HEK293T (cell line): ENCODE measurements at regions not wholly inside any gene's neighbourhood (a gene's known extent, or its start where the extent isn't known, plus 50 kb on each side); places are given as distances from the start of the nearest gene placed in this dataset.

Experiments
- CTCF ChIA-PET: fragments of 350-600 bp; formaldehyde crosslinking; extraction: SDS; loops from one replicate; lab custom pipeline; 2021; ENCODE audit warnings: antibody characterized with exemption, inconsistent platforms; lab: Yijun Ruan, JAX
- POLR2A ChIA-PET: fragments of 350-600 bp; formaldehyde crosslinking; extraction: SDS; loops from one replicate; lab custom pipeline; 2020; ENCODE audit warnings: antibody characterized with exemption, inconsistent platforms; lab: Yijun Ruan, JAX
- DNase-seq: peaks from one replicate; pipeline ENCODE4 v3.0.0; 2012; ENCODE audit warnings: mixed read lengths; ENCODE audit errors: extremely low spot score
- ARNT ChIP-seq: fragments of 450-650 bp; IDR thresholded peaks from 2 replicates; pipeline ENCODE4 v1.6.1; 2017; ENCODE audit warnings: mild to moderate bottlenecking
- BHLHE40 ChIP-seq: fragments of 450-650 bp; IDR thresholded peaks from 2 replicates; pipeline ENCODE4 v1.6.1; 2016; ENCODE audit warnings: mild to moderate bottlenecking, moderate library complexity, borderline replicate concordance
- CTBP1 ChIP-seq: fragments of 450-650 bp; IDR thresholded peaks from 2 replicates; pipeline ENCODE4 v1.6.1; 2016; ENCODE audit warnings: borderline replicate concordance
- ELF4 ChIP-seq: fragments of 450-650 bp; IDR thresholded peaks from 2 replicates; pipeline ENCODE4 v1.6.1; 2017; ENCODE audit warnings: antibody characterized with exemption
- FOXA1 ChIP-seq: fragments of 450-650 bp; IDR thresholded peaks from 2 replicates; pipeline ENCODE4 v1.6.1; 2016; ENCODE audit warnings: mild to moderate bottlenecking
- FOXK2 ChIP-seq: fragments of 450-650 bp; IDR thresholded peaks from 2 replicates; pipeline ENCODE4 v1.6.1; 2016; ENCODE audit warnings: mild to moderate bottlenecking
- FOXM1 ChIP-seq: fragments of 450-650 bp; IDR thresholded peaks from 2 replicates; pipeline ENCODE4 v1.6.1; 2017; ENCODE audit warnings: mild to moderate bottlenecking, borderline replicate concordance
- HDGF ChIP-seq: fragments of 450-650 bp; IDR thresholded peaks from 2 replicates; pipeline ENCODE4 v1.6.1; 2017; ENCODE audit warnings: antibody characterized with exemption, borderline replicate concordance
- L3MBTL2 ChIP-seq: fragments of 450-650 bp; conservative IDR thresholded peaks from 2 replicates; pipeline ENCODE4 v1.6.1; 2016; ENCODE audit warnings: mild to moderate bottlenecking
- LEF1 ChIP-seq: fragments of 450-650 bp; IDR thresholded peaks from 2 replicates; pipeline ENCODE4 v1.6.1; 2017; ENCODE audit warnings: mild to moderate bottlenecking, borderline replicate concordance
- NFRKB ChIP-seq: fragments of 450-650 bp; IDR thresholded peaks from 2 replicates; pipeline ENCODE4 v1.6.1; 2016; ENCODE audit warnings: mild to moderate bottlenecking, moderate library complexity
- PKNOX1 ChIP-seq: fragments of 450-650 bp; IDR thresholded peaks from 2 replicates; pipeline ENCODE4 v1.6.1; 2016
- SP1 ChIP-seq: fragments of 450-650 bp; IDR thresholded peaks from 2 replicates; pipeline ENCODE4 v1.6.1; 2017
- SUZ12 ChIP-seq: fragments of 450-650 bp; IDR thresholded peaks from 2 replicates; pipeline ENCODE4 v1.6.1; 2016; ENCODE audit warnings: mild to moderate bottlenecking
- TARDBP ChIP-seq: fragments of 450-650 bp; IDR thresholded peaks from 2 replicates; pipeline ENCODE4 v1.6.1; 2016
- ZNF384 ChIP-seq: fragments of 450-650 bp; IDR thresholded peaks from 2 replicates; pipeline ENCODE4 v1.6.1; 2016

GRCh38 chr12:112590281-112590680 lies 171.5 kb downstream of the PTPN11 start:
- CTCF ChIA-PET = no interaction called here

GRCh38 chr12:112591488-112591887 lies 172.7 kb downstream of the PTPN11 start:
- DNase-seq = no peak
- POLR2A ChIA-PET = no interaction called here
- TF ChIP-seq CTBP1 (no peak), L3MBTL2 (no peak), LEF1 (no peak), TARDBP (no peak), HDGF (no peak), SUZ12 (no peak), FOXA1 (no peak), ARNT (no peak), ELF4 (no peak), BHLHE40 (no peak), ZNF384 (no peak)
- CTCF ChIA-PET = no interaction called here

More at GRCh38 chr12:112590281-112590680, 171.5 kb downstream of the PTPN11 start:
- TF ChIP-seq SUZ12 (no peak), CTBP1 (no peak), TARDBP (no peak), NFRKB (no peak), HDGF (no peak), FOXA1 (no peak), SP1 (no peak), ARNT (no peak), L3MBTL2 (no peak), FOXM1 (no peak), ELF4 (no peak), PKNOX1 (no peak), LEF1 (no peak), FOXK2 (no peak), ZNF384 (no peak), BHLHE40 (no peak)
- DNase-seq = no peak
- POLR2A ChIA-PET = no interaction called here

GRCh38 chr12:112595410-112595809 lies 176.7 kb downstream of the PTPN11 start:
- CTCF ChIA-PET = no interaction called here
- DNase-seq = no peak
- POLR2A ChIA-PET = no interaction called here
- TF ChIP-seq FOXM1 = no peak

GRCh38 chr12:112597986-112598385 lies 179.2 kb downstream of the PTPN11 start:
- POLR2A ChIA-PET = no interaction called here
- CTCF ChIA-PET = no interaction called here
- DNase-seq = no peak
- TF ChIP-seq SUZ12 (no peak), ELF4 (no peak), LEF1 (no peak), CTBP1 (no peak), L3MBTL2 (no peak), ZNF384 (no peak), FOXA1 (no peak), ARNT (no peak), PKNOX1 (no peak), FOXM1 (no peak), SP1 (no peak), TARDBP (no peak)

GRCh38 chr12:112598626-112599025 lies 179.9 kb downstream of the PTPN11 start:
- no peak for TF ChIP-seq SUZ12
- TF ChIP-seq FOXM1 = no peak
- no peak for TF ChIP-seq FOXK2
- TF ChIP-seq SP1 = no peak
- TF ChIP-seq CTBP1 = no peak
- no peak for TF ChIP-seq HDGF
- TF ChIP-seq ZNF384 = no peak
- DNase-seq = no peak
- POLR2A ChIA-PET = no interaction called here
- CTCF ChIA-PET = no interaction called here

GRCh38 chr12:112599871-112600270 lies 181.1 kb downstream of the PTPN11 start:
- POLR2A ChIA-PET = no interaction called here
- no peak for DNase-seq
- TF ChIP-seq L3MBTL2 (no peak), LEF1 (no peak), HDGF (no peak), ELF4 (no peak), FOXA1 (no peak), ZNF384 (no peak), ARNT (no peak), PKNOX1 (no peak), BHLHE40 (no peak), SP1 (no peak), FOXK2 (no peak), CTBP1 (no peak), SUZ12 (no peak), FOXM1 (no peak), NFRKB (no peak), TARDBP (no peak)
- CTCF ChIA-PET = no interaction called here

GRCh38 chr12:112602150-112602549 lies 183.4 kb downstream of the PTPN11 start:
- ChIA-PET POLR2A (no interaction called here), CTCF (no interaction called here)
- TF ChIP-seq HDGF (no peak), CTBP1 (no peak), NFRKB (no peak), SUZ12 (no peak), L3MBTL2 (no peak), FOXA1 (no peak), TARDBP (no peak), PKNOX1 (no peak), ZNF384 (no peak), ARNT (no peak), BHLHE40 (no peak), SP1 (no peak), FOXM1 (no peak), ELF4 (no peak), LEF1 (no peak), FOXK2 (no peak)
- no peak for DNase-seq
